ENCODE measurements at regions not wholly inside any gene's neighbourhood (a gene's known extent, or its start where the extent isn't known, plus 50 kb on each side); places are given as distances from the start of the nearest gene placed in this dataset.

DNA sequence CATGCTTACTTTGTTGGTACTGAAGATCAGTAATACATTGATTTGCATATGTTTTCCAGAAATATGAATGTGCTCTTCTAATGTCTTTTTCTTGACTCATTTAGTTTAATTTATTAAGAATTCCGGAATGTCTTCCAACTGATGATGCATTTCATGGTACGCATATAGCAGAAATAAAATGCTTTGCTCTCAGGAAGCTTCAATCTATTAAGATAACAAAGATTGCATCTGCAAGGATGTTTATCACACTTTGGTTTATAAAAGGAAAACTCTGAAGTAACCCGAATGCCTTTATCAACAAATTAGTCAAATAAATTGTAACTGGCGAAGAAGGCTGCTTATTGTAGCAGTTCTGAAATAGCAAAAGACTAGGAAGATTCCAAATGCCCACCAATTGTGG lies 166.4 kb upstream of the LMNTD1 start:
- ChIA-PET POLR2A (no interaction called here), CTCF (no interaction called here)
- Histone ChIP-seq H3K27ac (ENCODE audit: low read depth, low read length) (no peak overlapping the region), H3K36me3 (ENCODE audit: insufficient read depth, low read length) (no peaks in the 10 kb centered on the region), H3K4me1 (ENCODE audit: insufficient read depth, low read length) (no peaks in the 10 kb centered on the region), H3K27me3 (ENCODE audit: insufficient read depth, low read length, poor library complexity, severe bottlenecking) (no peaks in the 10 kb centered on the region), H3K4me3 (ENCODE audit: low read length) (no peak overlapping the region), H3K9me3 (ENCODE audit: low read length) (no peaks in the 10 kb centered on the region)
- no peak overlapping the region for H3K4me3 Mint-ChIP-seq
- DNase-seq: no peak
- H3K27me3 Mint-ChIP-seq: peaks cover 4 to 5% of the 10 kb centered on the region in 2 donors
- no peaks in the 10 kb centered on the region for H3K36me3 Mint-ChIP-seq
- H3K27ac Mint-ChIP-seq: no peak overlapping the region
- no peaks in the 10 kb centered on the region for H3K4me1 Mint-ChIP-seq
- peaks cover 0 to 4% (median 0%) of the 10 kb centered on the region in 5 donors for H3K9me3 Mint-ChIP-seq

DNA sequence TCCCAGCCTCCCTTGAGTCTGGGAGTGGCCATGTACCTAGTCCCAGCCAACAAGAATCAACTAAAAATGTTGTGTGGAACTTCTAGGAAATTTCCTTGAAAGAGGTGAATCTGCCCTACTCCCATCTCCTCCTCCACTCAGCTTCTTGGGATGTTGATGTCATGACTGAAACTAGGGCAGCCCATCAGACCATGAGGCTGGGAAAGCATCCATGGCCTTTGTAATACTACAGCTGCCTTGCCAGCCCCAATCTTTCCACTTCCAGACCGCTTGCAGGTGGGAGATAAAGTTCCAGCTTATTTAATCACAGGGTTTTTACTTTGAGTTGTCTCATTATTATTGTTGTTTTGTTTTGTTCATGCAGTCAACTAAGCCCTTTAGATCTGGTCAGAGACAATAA lies 170.3 kb upstream of the LMNTD1 start:
- Mint-ChIP-seq H3K27me3 (peaks cover 2 to 5% of the 10 kb centered on the region in 2 donors), H3K27ac (no peak overlapping the region), H3K4me3 (no peak overlapping the region), H3K4me1 (no peaks in the 10 kb centered on the region), H3K36me3 (no peaks in the 10 kb centered on the region), H3K9me3 (peaks cover 0 to 3% (median 0%) of the 10 kb centered on the region in 5 donors)
- no peak for DNase-seq
- POLR2A ChIA-PET: no interaction called here
- Histone ChIP-seq H3K27me3 (ENCODE audit: insufficient read depth, low read length, poor library complexity, severe bottlenecking) (no peaks in the 10 kb centered on the region), H3K9me3 (ENCODE audit: low read length) (no peaks in the 10 kb centered on the region), H3K4me3 (ENCODE audit: low read length) (no peak overlapping the region), H3K27ac (ENCODE audit: low read depth, low read length) (no peak overlapping the region), H3K4me1 (ENCODE audit: insufficient read depth, low read length) (no peaks in the 10 kb centered on the region), H3K36me3 (ENCODE audit: insufficient read depth, low read length) (no peaks in the 10 kb centered on the region)
- CTCF ChIA-PET: no interaction called here

DNA sequence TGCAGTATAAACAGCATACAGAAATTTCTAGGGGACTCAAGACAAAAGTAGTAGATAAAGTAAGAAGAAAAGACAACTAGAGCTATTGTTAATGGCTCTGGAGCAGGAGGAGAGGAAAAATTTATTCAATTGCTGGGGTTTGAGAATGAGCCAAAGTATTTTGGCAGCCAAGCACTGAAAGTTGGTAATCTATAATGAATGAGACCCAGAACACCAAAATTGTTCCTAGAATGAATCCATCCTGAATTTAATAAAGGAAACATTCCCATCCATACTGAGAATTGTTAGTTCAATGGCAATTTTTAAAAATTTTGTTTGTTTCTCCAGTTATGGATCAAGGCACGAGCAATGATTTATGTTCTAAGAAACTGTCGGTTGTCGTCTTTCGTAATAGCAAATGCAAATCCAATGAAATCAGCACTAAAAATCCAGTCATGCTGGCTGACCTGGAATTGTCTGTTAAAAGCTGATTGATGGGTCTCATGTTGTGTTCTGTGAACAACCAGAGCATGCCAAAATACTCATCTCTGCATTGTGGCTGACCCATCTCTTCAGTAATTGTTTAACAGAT lies 170.9 kb upstream of the LMNTD1 start:
- Histone ChIP-seq H3K9me3 (ENCODE audit: low read length) (no peaks in the 10 kb centered on the region), H3K36me3 (ENCODE audit: insufficient read depth, low read length) (no peaks in the 10 kb centered on the region), H3K4me3 (ENCODE audit: low read length) (no peak overlapping the region), H3K27ac (ENCODE audit: low read depth, low read length) (no peak overlapping the region), H3K27me3 (ENCODE audit: insufficient read depth, low read length, poor library complexity, severe bottlenecking) (no peaks in the 10 kb centered on the region), H3K4me1 (ENCODE audit: insufficient read depth, low read length) (no peaks in the 10 kb centered on the region)
- Mint-ChIP-seq H3K4me1 (no peaks in the 10 kb centered on the region), H3K36me3 (no peaks in the 10 kb centered on the region), H3K4me3 (no peak overlapping the region), H3K9me3 (peaks cover 0 to 3% (median 0%) of the 10 kb centered on the region in 5 donors), H3K27me3 (peaks cover 2% of the 10 kb centered on the region in 2 donors), H3K27ac (no peak overlapping the region)
- CTCF ChIA-PET: no interaction called here
- DNase-seq: no peak
- POLR2A ChIA-PET: no interaction called here

DNA sequence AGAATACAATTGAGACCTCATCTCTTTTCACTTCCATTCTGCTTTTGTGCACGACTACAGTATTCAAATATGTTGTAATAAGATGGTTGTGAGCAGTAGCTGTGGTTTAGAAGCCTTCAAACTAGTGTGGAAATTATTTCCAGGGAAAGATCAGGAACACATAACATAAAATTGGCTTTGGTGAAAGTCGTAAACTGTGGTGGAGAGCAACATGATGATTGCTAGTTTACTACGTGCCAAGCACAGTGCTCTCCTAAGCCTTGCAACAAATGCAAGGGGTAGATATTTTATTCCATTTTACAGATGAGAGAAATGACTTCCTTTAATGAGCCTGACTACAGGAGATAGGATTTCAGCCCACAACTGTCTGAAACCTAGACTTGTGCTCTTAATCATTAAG lies 172.4 kb upstream of the LMNTD1 start:
- DNase-seq: no peak
- Histone ChIP-seq H3K4me3 (ENCODE audit: low read length) (no peak overlapping the region), H3K27me3 (ENCODE audit: insufficient read depth, low read length, poor library complexity, severe bottlenecking) (no peaks in the 10 kb centered on the region), H3K9me3 (ENCODE audit: low read length) (no peaks in the 10 kb centered on the region), H3K4me1 (ENCODE audit: insufficient read depth, low read length) (no peaks in the 10 kb centered on the region), H3K27ac (ENCODE audit: low read depth, low read length) (no peak overlapping the region), H3K36me3 (ENCODE audit: insufficient read depth, low read length) (no peaks in the 10 kb centered on the region)
- H3K36me3 Mint-ChIP-seq: no peaks in the 10 kb centered on the region
- H3K4me3 Mint-ChIP-seq: no peak overlapping the region
- H3K4me1 Mint-ChIP-seq: no peaks in the 10 kb centered on the region
- no peaks in the 10 kb centered on the region for H3K27me3 Mint-ChIP-seq
- peaks cover 0 to 3% (median 0%) of the 10 kb centered on the region in 5 donors for H3K9me3 Mint-ChIP-seq
- no peak overlapping the region for H3K27ac Mint-ChIP-seq
- ChIA-PET CTCF (no interaction called here), POLR2A (no interaction called here)

DNA sequence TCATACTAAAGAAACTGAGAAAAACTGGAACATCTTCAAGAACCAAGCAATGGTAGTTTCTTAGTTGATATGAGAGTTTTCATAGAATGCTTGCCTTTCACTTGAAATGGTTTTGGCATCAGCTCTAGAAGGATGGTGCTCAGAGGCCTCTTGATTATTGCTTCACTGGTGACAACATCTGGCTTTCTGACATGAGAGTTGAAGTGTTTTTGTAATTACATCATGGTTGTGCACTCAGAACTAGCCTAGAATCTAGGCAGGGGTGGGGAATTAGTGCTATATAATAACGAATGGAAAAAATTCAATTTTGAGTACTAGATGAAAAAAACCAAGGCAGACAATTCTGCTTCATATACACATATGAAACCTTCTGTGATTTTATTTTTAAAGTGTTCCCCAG lies 172.8 kb upstream of the LMNTD1 start:
- no peak overlapping the region for H3K27ac Mint-ChIP-seq
- no peak for DNase-seq
- H3K4me3 Mint-ChIP-seq: no peak overlapping the region
- H3K36me3 ChIP-seq (ENCODE audit: insufficient read depth, low read length): no peaks in the 10 kb centered on the region
- no peak overlapping the region for H3K27ac ChIP-seq (ENCODE audit: low read depth, low read length)
- H3K4me1 Mint-ChIP-seq: no peaks in the 10 kb centered on the region
- POLR2A ChIA-PET: no interaction called here
- no peaks in the 10 kb centered on the region for H3K4me1 ChIP-seq (ENCODE audit: insufficient read depth, low read length)
- no peaks in the 10 kb centered on the region for H3K27me3 Mint-ChIP-seq
- CTCF ChIA-PET: no interaction called here
- no peak overlapping the region for H3K4me3 ChIP-seq (ENCODE audit: low read length)
- no peaks in the 10 kb centered on the region for H3K27me3 ChIP-seq (ENCODE audit: insufficient read depth, low read length, poor library complexity, severe bottlenecking)
- H3K36me3 Mint-ChIP-seq: no peaks in the 10 kb centered on the region
- H3K9me3 ChIP-seq (ENCODE audit: low read length): no peaks in the 10 kb centered on the region
- H3K9me3 Mint-ChIP-seq: peaks cover 0 to 3% (median 0%) of the 10 kb centered on the region in 5 donors

DNA sequence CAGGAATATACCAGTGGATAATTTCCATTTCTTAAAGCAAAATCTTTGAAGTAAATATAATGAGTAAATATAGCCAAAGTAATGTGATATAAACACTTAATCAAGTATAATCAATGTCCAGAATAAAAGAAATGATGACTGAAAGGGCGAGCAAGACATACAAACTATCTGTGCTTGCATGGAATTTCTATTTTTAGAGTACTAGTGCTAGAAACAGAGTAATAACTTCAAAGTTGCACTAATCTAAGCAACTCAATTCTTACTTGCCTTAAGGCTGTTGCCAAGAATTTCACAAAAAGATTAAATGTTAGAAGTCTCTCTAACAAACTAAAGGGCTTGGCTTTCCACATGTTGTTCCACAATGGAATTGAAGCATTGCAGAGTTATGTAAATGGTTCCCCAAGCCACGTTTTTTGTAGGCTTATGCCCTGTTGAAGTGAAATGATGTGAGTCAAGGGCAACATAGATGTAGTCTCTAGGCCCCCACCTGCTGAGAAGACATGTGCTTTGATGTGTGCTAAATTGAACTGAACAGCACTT lies 175.0 kb upstream of the LMNTD1 start:
- H3K27ac ChIP-seq (ENCODE audit: low read depth, low read length): no peak overlapping the region
- H3K4me3 ChIP-seq (ENCODE audit: low read length): no peak overlapping the region
- Mint-ChIP-seq H3K36me3 (no peaks in the 10 kb centered on the region), H3K27me3 (no peaks in the 10 kb centered on the region), H3K4me3 (no peak overlapping the region), H3K4me1 (no peaks in the 10 kb centered on the region), H3K9me3 (peaks cover 0 to 3% (median 0%) of the 10 kb centered on the region in 5 donors), H3K27ac (no peak overlapping the region)
- H3K36me3 ChIP-seq (ENCODE audit: insufficient read depth, low read length): no peaks in the 10 kb centered on the region
- no peak for DNase-seq
- H3K27me3 ChIP-seq (ENCODE audit: insufficient read depth, low read length, poor library complexity, severe bottlenecking): no peaks in the 10 kb centered on the region
- no peaks in the 10 kb centered on the region for H3K9me3 ChIP-seq (ENCODE audit: low read length)
- POLR2A ChIA-PET: no interaction called here
- H3K4me1 ChIP-seq (ENCODE audit: insufficient read depth, low read length): no peaks in the 10 kb centered on the region
- CTCF ChIA-PET: no interaction called here

DNA sequence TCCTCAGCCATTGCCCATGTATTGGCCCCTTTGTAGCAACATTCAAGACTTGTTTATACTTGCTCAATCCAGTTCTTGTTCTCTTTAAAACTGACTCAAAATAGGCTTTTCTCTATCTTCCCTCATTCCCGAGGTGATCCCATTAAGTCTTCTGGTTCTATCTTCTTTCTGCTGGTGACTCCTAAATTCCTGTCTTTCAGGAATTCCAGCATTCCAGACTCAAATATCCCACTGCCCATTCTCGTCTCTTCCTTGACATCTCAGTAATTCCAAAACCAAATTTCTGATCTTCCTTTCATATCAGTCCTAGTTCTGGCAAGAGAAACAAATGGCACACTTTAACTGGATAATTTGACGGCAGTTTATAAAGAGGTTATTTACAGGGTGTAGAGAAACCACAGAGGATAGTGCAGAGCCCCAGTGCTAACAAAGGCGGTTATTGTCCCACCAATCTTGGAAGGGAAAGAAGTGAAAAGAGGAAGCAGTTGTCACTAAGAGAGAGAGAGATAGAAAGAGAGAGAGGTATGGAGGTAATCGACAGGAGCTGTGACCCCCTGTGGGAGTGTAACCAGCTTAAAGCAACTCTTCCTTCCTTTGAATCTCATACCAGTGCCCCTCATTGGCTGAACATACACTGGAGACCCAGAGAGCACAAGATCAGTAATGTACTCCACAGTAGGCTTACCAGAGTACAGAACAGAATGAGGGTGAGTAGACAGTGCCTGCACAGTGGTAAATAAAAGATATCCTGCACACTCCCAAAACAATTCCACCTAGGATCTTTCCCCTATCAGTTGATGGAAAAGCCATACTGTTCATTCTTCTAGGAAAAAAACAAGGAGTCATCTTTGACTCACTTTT lies 177.6 kb upstream of the LMNTD1 start:
- POLR2A ChIA-PET: no interaction called here
- no peak overlapping the region for H3K27ac Mint-ChIP-seq

DNA sequence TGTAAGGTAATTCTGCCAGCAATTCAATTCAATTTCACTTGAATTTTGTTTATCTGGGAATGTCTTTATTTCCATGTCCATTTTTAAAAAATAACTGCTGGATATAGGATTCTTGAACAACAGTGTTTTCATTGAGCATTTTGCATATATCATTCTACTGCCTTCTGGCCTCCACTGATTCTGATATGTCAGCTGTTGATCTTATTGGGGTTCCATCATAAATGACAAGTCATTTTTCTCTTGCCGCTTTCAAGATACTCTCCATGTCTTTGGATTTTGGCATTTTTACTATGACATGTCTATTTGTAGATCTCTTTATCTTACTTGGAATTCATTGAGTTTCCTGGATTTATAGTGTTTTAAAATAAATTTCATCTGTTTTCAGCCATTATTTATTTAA lies 180.5 kb upstream of the LMNTD1 start:
- H3K27ac ChIP-seq (ENCODE audit: low read depth, low read length): no peak overlapping the region
- no peaks in the 10 kb centered on the region for H3K9me3 ChIP-seq (ENCODE audit: low read length)
- H3K36me3 Mint-ChIP-seq: no peaks in the 10 kb centered on the region
- H3K36me3 ChIP-seq (ENCODE audit: insufficient read depth, low read length): no peaks in the 10 kb centered on the region
- no peak overlapping the region for H3K4me3 Mint-ChIP-seq
- CTCF ChIA-PET: no interaction called here
- POLR2A ChIA-PET: no interaction called here
- peaks cover 0 to 8% (median 2%) of the 10 kb centered on the region in 5 donors for H3K9me3 Mint-ChIP-seq
- H3K4me3 ChIP-seq (ENCODE audit: low read length): no peak overlapping the region
- no peaks in the 10 kb centered on the region for H3K4me1 Mint-ChIP-seq
- no peak overlapping the region for H3K27ac Mint-ChIP-seq
- no peaks in the 10 kb centered on the region for H3K27me3 ChIP-seq (ENCODE audit: insufficient read depth, low read length, poor library complexity, severe bottlenecking)
- H3K4me1 ChIP-seq (ENCODE audit: insufficient read depth, low read length): no peaks in the 10 kb centered on the region
- peaks cover 0 to 7% of the 10 kb centered on the region in 2 donors for H3K27me3 Mint-ChIP-seq
- DNase-seq: no peak

More for the DNA sequence above, 177.6 kb upstream of the LMNTD1 start:
- H3K27me3 Mint-ChIP-seq: no peaks in the 10 kb centered on the region
- H3K27ac ChIP-seq (ENCODE audit: low read depth, low read length): no peak overlapping the region
- CTCF ChIA-PET: no interaction called here
- DNase-seq: no peak
- no peak overlapping the region for H3K4me3 Mint-ChIP-seq
- H3K36me3 Mint-ChIP-seq: no peaks in the 10 kb centered on the region
- H3K4me1 Mint-ChIP-seq: no peaks in the 10 kb centered on the region
- H3K4me1 ChIP-seq (ENCODE audit: insufficient read depth, low read length): no peaks in the 10 kb centered on the region
- no peaks in the 10 kb centered on the region for H3K36me3 ChIP-seq (ENCODE audit: insufficient read depth, low read length)
- H3K9me3 ChIP-seq (ENCODE audit: low read length): no peaks in the 10 kb centered on the region
- no peaks in the 10 kb centered on the region for H3K27me3 ChIP-seq (ENCODE audit: insufficient read depth, low read length, poor library complexity, severe bottlenecking)
- no peak overlapping the region for H3K4me3 ChIP-seq (ENCODE audit: low read length)
- peaks cover 0 to 2% (median 0%) of the 10 kb centered on the region in 5 donors for H3K9me3 Mint-ChIP-seq
